ENCODE measurements at regions not wholly inside any gene's neighbourhood (a gene's known extent, or its start where the extent isn't known, plus 50 kb on each side); places are given as distances from the start of the nearest gene placed in this dataset.

DNA sequence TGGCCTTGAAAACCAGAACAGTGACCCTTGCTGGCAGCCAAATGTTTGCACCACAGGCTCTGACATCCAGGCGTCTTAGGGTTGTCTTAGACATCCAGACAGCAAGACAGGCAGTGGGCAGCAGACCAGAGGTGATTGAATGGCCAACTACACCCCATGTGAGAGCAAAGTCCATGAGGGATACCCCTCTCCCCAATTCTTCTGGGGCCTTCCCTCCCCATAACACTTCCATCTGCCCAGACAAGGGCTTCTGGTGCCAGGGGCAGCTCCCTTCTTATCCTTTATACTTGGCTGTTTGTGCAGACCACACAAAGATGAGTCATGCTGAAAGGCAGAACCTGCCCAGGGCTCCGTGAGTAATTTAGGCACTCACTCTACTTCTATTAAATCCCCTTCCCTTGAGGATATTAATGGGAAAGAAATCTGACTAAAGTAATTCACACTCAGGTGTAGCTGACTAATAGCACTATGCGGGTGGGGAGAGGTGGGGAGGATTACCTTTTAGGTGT, 257.9 kb downstream of the UACA start:
- TF ChIP-seq CTCF (IDR thresholded peaks at IDR 0.05): no peak

DNA sequence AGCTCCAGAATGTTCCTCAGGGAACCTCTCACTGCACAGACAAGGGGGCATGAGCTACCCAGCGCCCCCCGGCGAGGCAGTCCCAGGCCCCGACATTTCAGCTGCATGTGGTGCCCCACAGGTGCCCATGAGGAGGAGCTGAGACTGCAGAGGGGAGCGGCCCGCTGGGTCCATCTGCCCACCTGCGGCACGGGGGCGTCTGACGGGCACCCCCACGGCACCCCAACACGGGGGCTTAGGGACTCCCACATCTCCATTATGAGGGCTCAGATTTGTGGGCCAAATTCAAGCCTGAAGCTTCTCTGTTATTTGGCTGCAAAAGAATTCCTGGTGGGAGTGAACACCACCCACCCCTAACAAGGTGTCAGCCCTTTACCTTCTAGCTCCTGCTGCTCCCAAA, 258.4 kb downstream of the UACA start:
- TF ChIP-seq CTCF (IDR thresholded peaks at IDR 0.05): no peak

DNA sequence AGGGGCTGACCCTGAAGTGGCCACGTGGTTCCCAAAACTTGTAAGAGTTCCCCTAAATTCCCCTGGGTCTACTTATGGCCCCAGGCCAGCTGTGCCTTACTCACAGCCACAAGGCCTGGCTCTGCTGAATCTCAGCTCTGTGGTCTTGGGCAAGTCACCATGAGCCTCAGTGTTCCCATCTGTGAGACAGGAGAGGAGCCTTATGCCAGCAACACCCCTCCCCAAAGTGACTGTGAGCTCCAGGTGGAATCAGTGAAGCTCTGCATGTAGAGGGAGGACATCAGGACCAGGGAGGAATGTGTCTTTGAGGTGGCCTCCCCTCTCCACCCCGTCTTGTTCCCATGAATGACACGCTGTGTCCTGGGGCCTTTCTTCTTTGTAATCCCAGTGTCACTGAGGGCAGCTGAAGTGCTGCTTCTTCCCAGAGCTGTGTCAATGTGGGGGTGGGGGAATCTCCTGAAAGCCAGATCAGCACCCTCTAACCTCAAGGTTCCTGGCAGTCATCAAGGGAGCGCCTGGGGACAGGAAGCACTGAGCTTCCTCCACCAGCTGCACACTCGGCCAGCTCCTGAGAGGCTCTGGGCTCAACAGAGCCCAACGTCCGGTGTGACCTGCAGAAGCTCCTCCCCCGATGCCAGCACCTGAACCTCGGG, 258.9 kb downstream of the UACA start:
- no peak for TF ChIP-seq CTCF (IDR thresholded peaks at IDR 0.05)

DNA sequence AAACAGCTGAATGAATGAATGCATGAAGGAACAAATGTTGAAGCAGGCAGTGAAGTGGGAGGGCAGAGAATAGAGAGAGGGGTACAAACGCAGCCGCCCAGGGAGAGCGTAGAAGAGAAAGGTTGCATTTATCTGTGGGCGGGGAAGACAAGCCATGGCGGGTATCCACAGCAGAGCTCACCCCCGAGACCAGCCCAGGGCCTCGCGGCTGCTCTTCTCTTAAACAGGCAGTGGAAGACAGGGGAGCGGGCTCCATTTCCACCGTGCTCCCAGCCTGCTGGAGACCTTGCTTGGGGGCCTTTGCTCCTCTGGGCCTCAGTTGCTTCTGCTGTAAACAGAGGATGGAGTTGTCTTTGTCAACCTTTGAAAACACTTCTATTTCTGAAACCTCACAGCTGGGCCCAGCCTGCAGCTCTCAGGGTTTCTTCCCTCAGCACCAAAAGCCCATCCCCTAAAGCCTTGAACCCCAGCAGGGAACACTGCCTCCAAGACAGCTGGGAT, 259.5 kb downstream of the UACA start:
- TF ChIP-seq CTCF (IDR thresholded peaks at IDR 0.05): no peak

DNA sequence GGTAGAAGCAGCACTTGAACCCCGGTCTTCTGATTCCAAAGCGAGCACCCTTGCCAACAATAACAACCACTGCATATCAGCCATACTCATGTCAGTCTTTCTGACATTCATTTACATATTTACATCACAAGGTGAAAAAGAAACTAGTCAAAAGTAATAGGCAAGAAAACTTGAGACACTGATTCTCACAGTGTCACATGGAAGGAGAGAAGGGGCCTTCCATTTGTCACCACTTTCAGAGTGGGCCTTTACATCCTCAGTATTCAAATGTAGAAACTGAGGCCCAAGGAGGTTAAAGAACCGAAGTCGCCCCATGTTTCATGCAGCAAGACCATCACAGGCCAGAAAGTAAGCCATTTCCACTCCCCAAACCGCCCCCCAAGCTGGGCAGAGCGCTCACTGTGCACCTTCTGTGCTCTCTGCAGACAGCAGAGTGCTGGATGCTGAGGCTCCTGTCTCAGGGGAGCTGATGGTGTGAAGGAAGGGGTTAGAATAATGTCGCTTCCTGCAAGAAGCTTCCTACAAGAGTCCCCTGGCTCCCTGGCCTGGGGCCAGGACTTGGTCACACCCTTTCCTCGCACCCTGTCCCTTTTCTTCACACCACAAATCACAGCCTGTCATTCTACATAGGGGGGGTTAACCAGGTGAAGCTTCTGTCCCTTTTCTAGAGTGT, 260.1 kb downstream of the UACA start:
- TF ChIP-seq CTCF (IDR thresholded peaks at IDR 0.05): no peak

GRCh38 chr15:70502529-70502928, 260.8 kb downstream of the UACA start:
- TF ChIP-seq CTCF (IDR thresholded peaks at IDR 0.05): no peak

DNA sequence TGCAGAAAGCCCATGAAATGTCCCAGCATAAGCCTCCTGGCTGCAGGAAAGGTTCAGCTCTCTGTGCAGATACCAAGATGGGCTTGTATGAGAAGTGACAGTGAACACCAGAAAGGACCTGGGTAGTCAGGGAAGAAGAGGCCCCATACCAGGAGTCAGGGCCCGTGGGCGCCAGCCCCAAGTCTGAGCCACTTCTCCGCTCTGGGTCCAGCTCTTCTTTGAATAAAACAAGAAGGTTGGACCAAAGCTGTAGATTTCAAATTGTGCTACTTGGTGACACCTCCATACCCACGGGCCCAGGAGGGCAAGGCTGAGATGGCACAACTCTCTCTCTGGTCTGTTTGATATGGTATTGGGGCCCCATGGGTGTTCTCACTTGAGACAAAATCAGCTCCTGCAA, 261.5 kb downstream of the UACA start:
- TF ChIP-seq CTCF (IDR thresholded peaks at IDR 0.05): no peak

Measured in LNCAP (cell line).